Testis (tissue), 2 donors: ENCODE measurements at regions not wholly inside any gene's neighbourhood (a gene's known extent, or its start where the extent isn't known, plus 50 kb on each side); places are given as distances from the start of the nearest gene placed in this dataset.

Source experiments
- CTCF ChIP-seq, 3 experiments: fragments of 450-650 bp in 2 of 3; fragments of 200-600 bp in 1 of 3; sonication (generic) in 1 of 3; IDR thresholded peaks; one replicate each; pipeline ENCODE4 v1.5.1; 2016 to 2019; ENCODE audit warnings: antibody characterized with exemption in 3 of 3, mild to moderate bottlenecking in 2 of 3, moderate library complexity in 1 of 3
- POLR2A ChIP-seq: fragments of 450-650 bp; IDR thresholded peaks from one replicate; pipeline ENCODE4 v1.6.1; 2017; ENCODE audit warnings: antibody characterized with exemption, mild to moderate bottlenecking, moderate library complexity

GRCh38 chr11:92838759-92839310, 130.6 kb upstream of the MTNR1B start:
- TF ChIP-seq CTCF (IDR thresholded peaks at IDR 0.05) (no peak), POLR2A (no peak)
